ENCODE measurements at regions not wholly inside any gene's neighbourhood (a gene's known extent, or its start where the extent isn't known, plus 50 kb on each side); places are given as distances from the start of the nearest gene placed in this dataset.

DNA sequence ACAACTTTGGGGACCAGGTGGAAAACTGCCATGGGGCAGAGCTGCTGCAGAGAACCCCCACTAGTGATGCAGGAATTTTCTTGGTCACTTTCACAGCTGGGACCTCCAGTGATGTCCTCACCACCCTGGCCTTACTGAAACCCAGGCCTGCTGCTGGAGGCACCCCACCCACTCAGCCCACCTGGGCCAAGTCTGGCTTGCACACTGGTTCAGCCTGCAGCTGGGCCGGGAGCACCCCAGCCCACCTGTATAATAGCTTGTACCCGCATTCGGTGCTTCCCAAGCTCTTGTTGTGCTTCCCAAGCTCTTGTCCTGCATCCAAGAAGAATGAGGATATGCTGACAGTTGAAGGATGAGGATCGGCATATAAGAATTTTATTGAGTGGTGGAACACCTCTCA lies 86.4 kb upstream of the ZMAT1 start:
- TF ChIP-seq CTBP1 (IDR thresholded peaks at IDR 0.05; ENCODE audit: borderline replicate concordance) (no peak), FOXM1 (IDR thresholded peaks at IDR 0.05; ENCODE audit: borderline replicate concordance) (no peak), ARNT (IDR thresholded peaks at IDR 0.05) (no peak), LEF1 (IDR thresholded peaks at IDR 0.05; ENCODE audit: borderline replicate concordance) (no peak), ZNF384 (IDR thresholded peaks at IDR 0.05) (no peak), HDGF (IDR thresholded peaks at IDR 0.05; ENCODE audit: borderline replicate concordance) (no peak), FOXA1 (IDR thresholded peaks at IDR 0.05) (no peak), SUZ12 (IDR thresholded peaks at IDR 0.05) (no peak), ELF4 (IDR thresholded peaks at IDR 0.05) (no peak), TARDBP (IDR thresholded peaks at IDR 0.05) (no peak), FOXK2 (IDR thresholded peaks at IDR 0.05) (no peak), NFRKB (IDR thresholded peaks at IDR 0.05) (no peak), SP1 (IDR thresholded peaks at IDR 0.05) (no peak), L3MBTL2 (conservative IDR thresholded peaks at IDR 0.05) (no peak), BHLHE40 (IDR thresholded peaks at IDR 0.05; ENCODE audit: borderline replicate concordance) (no peak)
- TF ChIP-seq, protein P1, sequence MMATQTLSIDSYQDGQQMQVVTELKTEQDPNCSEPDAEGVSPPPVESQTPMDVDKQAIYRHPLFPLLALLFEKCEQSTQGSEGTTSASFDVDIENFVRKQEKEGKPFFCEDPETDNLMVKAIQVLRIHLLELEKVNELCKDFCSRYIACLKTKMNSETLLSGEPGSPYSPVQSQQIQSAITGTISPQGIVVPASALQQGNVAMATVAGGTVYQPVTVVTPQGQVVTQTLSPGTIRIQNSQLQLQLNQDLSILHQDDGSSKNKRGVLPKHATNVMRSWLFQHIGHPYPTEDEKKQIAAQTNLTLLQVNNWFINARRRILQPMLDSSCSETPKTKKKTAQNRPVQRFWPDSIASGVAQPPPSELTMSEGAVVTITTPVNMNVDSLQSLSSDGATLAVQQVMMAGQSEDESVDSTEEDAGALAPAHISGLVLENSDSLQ (IDR thresholded peaks at IDR 0.05) = no peak
- ChIA-PET POLR2A (no interaction called here), CTCF (no interaction called here)
- no peak for DNase-seq (ENCODE audit: extremely low spot score)

GRCh38 chrX:102008901-102009300 lies 77.1 kb upstream of the ZMAT1 start:
- no peak for DNase-seq (ENCODE audit: extremely low spot score)
- POLR2A ChIA-PET = no interaction called here
- TF ChIP-seq FOXM1 (IDR thresholded peaks at IDR 0.05; ENCODE audit: borderline replicate concordance) (no peak), LEF1 (IDR thresholded peaks at IDR 0.05; ENCODE audit: borderline replicate concordance) (no peak), BHLHE40 (IDR thresholded peaks at IDR 0.05; ENCODE audit: borderline replicate concordance) (no peak), NFRKB (IDR thresholded peaks at IDR 0.05) (no peak)
- CTCF ChIA-PET = interaction anchor here (1.1 kb wide), 1 partner anchor 18 kb away, joined by 3 read pairs; no protein-coding TSS in a partner anchor

- ChIA-PET CTCF (no interaction called here), POLR2A (no interaction called here)
- no peak for TF ChIP-seq FOXM1 (IDR thresholded peaks at IDR 0.05; ENCODE audit: borderline replicate concordance)
- TF ChIP-seq CTBP1 (IDR thresholded peaks at IDR 0.05; ENCODE audit: borderline replicate concordance) = no peak
- TF ChIP-seq FOXK2 (IDR thresholded peaks at IDR 0.05) = no peak
- no peak for TF ChIP-seq BHLHE40 (IDR thresholded peaks at IDR 0.05; ENCODE audit: borderline replicate concordance)
- TF ChIP-seq HDGF (IDR thresholded peaks at IDR 0.05; ENCODE audit: borderline replicate concordance) = no peak
- no peak for TF ChIP-seq L3MBTL2 (conservative IDR thresholded peaks at IDR 0.05)
- no peak for TF ChIP-seq FOXA1 (IDR thresholded peaks at IDR 0.05)
- TF ChIP-seq ARNT (IDR thresholded peaks at IDR 0.05) = no peak
- no peak for TF ChIP-seq SP1 (IDR thresholded peaks at IDR 0.05)
- TF ChIP-seq, protein P1 (IDR thresholded peaks at IDR 0.05) = no peak
- no peak for TF ChIP-seq ZNF384 (IDR thresholded peaks at IDR 0.05)
- no peak for TF ChIP-seq NFRKB (IDR thresholded peaks at IDR 0.05)
- no peak for TF ChIP-seq SUZ12 (IDR thresholded peaks at IDR 0.05)
- DNase-seq (ENCODE audit: extremely low spot score) = no peak
These were observed 68.1 kb upstream of the ZMAT1 start for GRCh38 chrX:101999644-102000539.

DNA sequence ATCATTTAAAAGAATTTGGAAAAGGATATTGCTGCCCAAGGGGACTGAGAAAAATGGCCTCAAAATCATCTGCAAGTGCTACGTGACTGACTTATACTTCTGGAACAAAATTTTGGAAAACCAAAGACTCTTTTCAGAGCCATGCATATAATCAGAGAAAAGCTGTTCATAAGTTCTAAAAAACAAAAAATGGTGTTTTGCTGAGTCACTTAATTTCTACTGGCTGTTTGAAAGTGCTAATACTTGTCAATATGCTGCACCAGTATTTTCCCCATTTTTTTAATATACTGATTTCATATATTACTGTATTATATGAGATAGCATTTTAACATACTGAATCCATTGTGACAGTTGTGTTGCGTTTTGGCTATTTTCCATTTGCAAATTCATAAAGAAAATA lies 61.5 kb upstream of the ZMAT1 start:
- POLR2A ChIA-PET = no interaction called here
- CTCF ChIA-PET = no interaction called here
- no peak for DNase-seq (ENCODE audit: extremely low spot score)
- TF ChIP-seq L3MBTL2 (conservative IDR thresholded peaks at IDR 0.05) = no peak
- no peak for TF ChIP-seq SP1 (IDR thresholded peaks at IDR 0.05)
- TF ChIP-seq, protein P1 (IDR thresholded peaks at IDR 0.05) = no peak
- TF ChIP-seq SUZ12 (IDR thresholded peaks at IDR 0.05) = no peak
- no peak for TF ChIP-seq CTBP1 (IDR thresholded peaks at IDR 0.05; ENCODE audit: borderline replicate concordance)
- no peak for TF ChIP-seq FOXK2 (IDR thresholded peaks at IDR 0.05)
- TF ChIP-seq ARNT (IDR thresholded peaks at IDR 0.05) = no peak
- TF ChIP-seq HDGF (IDR thresholded peaks at IDR 0.05; ENCODE audit: borderline replicate concordance) = no peak
- TF ChIP-seq BHLHE40 (IDR thresholded peaks at IDR 0.05; ENCODE audit: borderline replicate concordance) = no peak
- TF ChIP-seq LEF1 (IDR thresholded peaks at IDR 0.05; ENCODE audit: borderline replicate concordance) = no peak
- no peak for TF ChIP-seq NFRKB (IDR thresholded peaks at IDR 0.05)
- TF ChIP-seq ELF4 (IDR thresholded peaks at IDR 0.05) = no peak
- no peak for TF ChIP-seq TARDBP (IDR thresholded peaks at IDR 0.05)
- no peak for TF ChIP-seq FOXM1 (IDR thresholded peaks at IDR 0.05; ENCODE audit: borderline replicate concordance)
- TF ChIP-seq ZNF384 (IDR thresholded peaks at IDR 0.05) = no peak
- no peak for TF ChIP-seq FOXA1 (IDR thresholded peaks at IDR 0.05)

- POLR2A ChIA-PET = no interaction called here
- no peak for TF ChIP-seq L3MBTL2 (conservative IDR thresholded peaks at IDR 0.05)
- TF ChIP-seq FOXK2 (IDR thresholded peaks at IDR 0.05) = no peak
- TF ChIP-seq TARDBP (IDR thresholded peaks at IDR 0.05) = no peak
- TF ChIP-seq FOXA1 (IDR thresholded peaks at IDR 0.05) = no peak
- TF ChIP-seq BHLHE40 (IDR thresholded peaks at IDR 0.05; ENCODE audit: borderline replicate concordance) = no peak
- TF ChIP-seq, protein P1 (IDR thresholded peaks at IDR 0.05) = no peak
- TF ChIP-seq ELF4 (IDR thresholded peaks at IDR 0.05) = no peak
- TF ChIP-seq HDGF (IDR thresholded peaks at IDR 0.05; ENCODE audit: borderline replicate concordance) = no peak
- no peak for TF ChIP-seq CTBP1 (IDR thresholded peaks at IDR 0.05; ENCODE audit: borderline replicate concordance)
- TF ChIP-seq ZNF384 (IDR thresholded peaks at IDR 0.05) = no peak
- TF ChIP-seq LEF1 (IDR thresholded peaks at IDR 0.05; ENCODE audit: borderline replicate concordance) = no peak
- no peak for TF ChIP-seq ARNT (IDR thresholded peaks at IDR 0.05)
- TF ChIP-seq SP1 (IDR thresholded peaks at IDR 0.05) = no peak
- TF ChIP-seq NFRKB (IDR thresholded peaks at IDR 0.05) = no peak
- TF ChIP-seq FOXM1 (IDR thresholded peaks at IDR 0.05; ENCODE audit: borderline replicate concordance) = no peak
- TF ChIP-seq SUZ12 (IDR thresholded peaks at IDR 0.05) = no peak
- DNase-seq (ENCODE audit: extremely low spot score) = no peak
- CTCF ChIA-PET = no interaction called here
These were observed 54.8 kb upstream of the ZMAT1 start for GRCh38 chrX:101986586-101986985.
